ENCODE measurements at regions not wholly inside any gene's neighbourhood (a gene's known extent, or its start where the extent isn't known, plus 50 kb on each side); places are given as distances from the start of the nearest gene placed in this dataset.
"Not testable (repeated sequence)": the region's sequence is repeated elsewhere in the genome, so short reads cannot be mapped to it uniquely, and the experiment has no call there.

DNA sequence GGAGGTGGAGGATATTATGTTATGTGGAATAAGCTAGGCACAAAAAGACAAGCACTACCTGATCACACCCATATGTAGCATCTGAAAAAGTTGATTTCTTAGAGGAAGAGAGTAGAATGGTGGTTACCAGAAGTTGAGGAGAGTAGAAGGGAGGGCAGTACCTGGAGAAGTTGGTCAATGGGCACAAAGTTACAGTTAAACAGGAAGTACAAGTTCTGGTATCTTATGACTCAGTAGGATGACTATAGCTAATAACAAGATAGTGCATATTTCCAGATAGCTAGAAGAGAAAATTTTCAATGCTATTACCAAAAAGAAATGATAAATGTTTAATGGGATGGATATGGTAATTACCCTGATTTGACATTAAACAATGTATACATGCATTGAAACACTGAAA, 686.7 kb downstream of the ISL1 start:
- Histone ChIP-seq H3K4me3 (no peak overlapping the region), H3K9me3 (peaks cover 0 to 32% (median 20%) of the 10 kb centered on the region in 8 donors), H3K27me3 (replicated peaks in 1 of 7) (no peaks in the 10 kb centered on the region), H3K4me1 (no peaks in the 10 kb centered on the region), H3K36me3 (no peaks in the 10 kb centered on the region), H3K27ac (no peak overlapping the region)
- TF ChIP-seq CTCF (IDR thresholded peaks at IDR 0.05 in 8 of 11, conservative IDR thresholded peaks at IDR 0.05 in 3 of 11) (no peak), POLR2AphosphoS5 (IDR thresholded peaks at IDR 0.05) (no peak), POLR2A (IDR thresholded peaks at IDR 0.05) (no peak)
- no peak for DNase-seq
- intact Hi-C loops (cut with DNase I; ENCODE audit: low total_unique reads): no loop called here

GRCh38 chr5:52073993-52074689, 690.9 kb downstream of the ISL1 start:
- DNase-seq: no peak
- Histone ChIP-seq H3K9me3 (peaks cover 0 to 4% (median 0%) of the 10 kb centered on the region in 8 donors), H3K4me1 (no peaks in the 10 kb centered on the region), H3K36me3 (no peaks in the 10 kb centered on the region), H3K4me3 (no peak overlapping the region), H3K27ac (no peak overlapping the region), H3K27me3 (replicated peaks in 1 of 7) (no peaks in the 10 kb centered on the region)
- WGBS, 5 donors: 67 to 81% (median 70%) methylated on average over 5 of the region's 5 CpGs
- intact Hi-C loops (cut with DNase I; ENCODE audit: low total_unique reads): no loop called here
- TF ChIP-seq POLR2AphosphoS5 (IDR thresholded peaks at IDR 0.05) (no peak), CTCF (IDR thresholded peaks at IDR 0.05 in 8 of 11, conservative IDR thresholded peaks at IDR 0.05 in 3 of 11) (no peak), POLR2A (IDR thresholded peaks at IDR 0.05) (no peak)

- Histone ChIP-seq H3K4me1 (no peaks in the 10 kb centered on the region), H3K36me3 (no peaks in the 10 kb centered on the region), H3K27ac (no peak overlapping the region), H3K4me3 (no peak overlapping the region), H3K9me3 (peaks cover 0 to 6% (median 0%) of the 10 kb centered on the region in 8 donors), H3K27me3 (replicated peaks in 1 of 7) (no peaks in the 10 kb centered on the region)
- DNase-seq: no peak
- intact Hi-C loops (cut with DNase I; ENCODE audit: low total_unique reads): no loop called here
- TF ChIP-seq CTCF (IDR thresholded peaks at IDR 0.05 in 8 of 11, conservative IDR thresholded peaks at IDR 0.05 in 3 of 11): no peak
- no peak for TF ChIP-seq POLR2AphosphoS5 (IDR thresholded peaks at IDR 0.05)
- no peak for TF ChIP-seq POLR2A (IDR thresholded peaks at IDR 0.05)
- 66 to 72% (median 68%) methylated on average over 5 of the region's 5 CpGs for WGBS, 5 donors
Measured at GRCh38 chr5:52077941-52078815, 694.9 kb downstream of the ISL1 start.

DNA sequence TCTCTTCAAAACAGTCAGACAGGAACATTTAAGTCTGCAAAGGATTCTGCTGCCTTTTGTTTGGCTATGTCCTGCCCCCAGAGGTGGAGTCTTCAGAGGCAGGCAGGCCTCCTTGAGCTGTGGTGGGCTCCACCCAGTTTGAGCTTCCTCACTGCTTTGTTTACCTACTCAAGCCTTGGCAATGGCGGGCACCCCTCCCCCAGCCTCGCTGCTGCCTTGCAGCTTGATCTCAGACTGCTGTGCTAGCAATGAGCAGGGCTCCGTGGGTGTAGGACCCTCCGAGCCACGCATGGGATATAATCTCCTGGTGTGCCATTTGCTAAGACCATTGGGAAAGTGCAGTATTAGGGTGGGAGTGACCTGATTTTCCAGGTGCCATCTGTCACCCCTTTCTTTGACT, 685.4 kb upstream of the ITGA1 start:
- 75 to 98% (median 86%) methylated on average over 5 of the region's 5 CpGs; no CpG with 5 or more reads in 1 of the 5 donors for WGBS, 5 donors
- H3K27me3 ChIP-seq (replicated peaks in 1 of 7); intact Hi-C loops (cut with DNase I; ENCODE audit: low total_unique reads); H3K36me3 ChIP-seq; DNase-seq; H3K4me3 ChIP-seq; H3K27ac ChIP-seq; H3K4me1 ChIP-seq: not testable (repeated sequence)
- peaks cover 0 to 34% (median 17%) of the 10 kb centered on the region in 8 donors for H3K9me3 ChIP-seq
